Kidney (tissue), 10 donors: ENCODE measurements at regions not wholly inside any gene's neighbourhood (a gene's known extent, or its start where the extent isn't known, plus 50 kb on each side); places are given as distances from the start of the nearest gene placed in this dataset.
"Not testable (repeated sequence)": the region's sequence is repeated elsewhere in the genome, so short reads cannot be mapped to it uniquely, and the experiment has no call there.

Source experiments
- DNase-seq, 5 donors: peaks; one replicate each; pipeline ENCODE4 v3.0.0-alpha.2; 2013 to 2020
- FAIRE-seq: peaks from 2 replicates; lab custom pipeline; 2012; peaks lifted over from hg19 to GRCh38; lab: Jason Lieb, UNC
- H3K27ac ChIP-seq, 2 donors: one replicate each; pipeline ENCODE4 v1.7.0; 2013; ENCODE audit warnings: low read depth in 2 of 2, low read length in 2 of 2, inconsistent platforms in 1 of 2
- H3K27me3 ChIP-seq: one replicate; pipeline ENCODE4 v1.7.1; 2013; ENCODE audit warnings: low read length, inconsistent platforms; ENCODE audit not compliant: control insufficient read depth, insufficient read depth
- H3K36me3 ChIP-seq, 3 donors: one replicate each; pipeline versions ENCODE4 v1.7.0 to v1.7.1; 2013; ENCODE audit warnings: low read length in 3 of 3, control low read depth in 1 of 3, inconsistent platforms in 1 of 3; ENCODE audit not compliant: insufficient read depth in 3 of 3, control insufficient read depth in 2 of 3
- H3K4me1 ChIP-seq, 3 donors: one replicate each; pipeline versions ENCODE4 v1.7.0 to v1.7.1; 2013; ENCODE audit warnings: low read length in 3 of 3, inconsistent platforms in 1 of 3, low read depth in 1 of 3; ENCODE audit not compliant: control insufficient read depth in 2 of 3, insufficient read depth in 2 of 3
- H3K4me3 ChIP-seq, 3 donors: one replicate each; pipeline versions ENCODE4 v1.7.0 to v1.8.1; 2013; ENCODE audit warnings: low read length in 3 of 3, control low read depth in 1 of 3, inconsistent platforms in 1 of 3
- H3K9ac ChIP-seq, 3 donors: one replicate each; pipeline versions ENCODE4 v1.7.0 to v1.7.1; 2013; ENCODE audit warnings: low read length in 3 of 3, control low read depth in 1 of 3, inconsistent platforms in 1 of 3
- H3K9me3 ChIP-seq, 3 donors: one replicate each; pipeline versions ENCODE4 v1.7.0 to v1.7.1; 2013; ENCODE audit warnings: low read length in 3 of 3, control low read depth in 1 of 3, inconsistent platforms in 1 of 3; ENCODE audit not compliant: control insufficient read depth in 2 of 3, insufficient read depth in 1 of 3
- intact Hi-C: fragments of 100-400 bp; cut with DNase I; formaldehyde crosslinking; loops from one replicate; pipeline ENCODE4 v1.11.1; 2022
- donor health status: control.
- donor health status: control.
- donor health status: DM: yes; HTN: yes; CAD: no.
- donor health status: Normal renal cell carcinoma (clear cell type).

DNA sequence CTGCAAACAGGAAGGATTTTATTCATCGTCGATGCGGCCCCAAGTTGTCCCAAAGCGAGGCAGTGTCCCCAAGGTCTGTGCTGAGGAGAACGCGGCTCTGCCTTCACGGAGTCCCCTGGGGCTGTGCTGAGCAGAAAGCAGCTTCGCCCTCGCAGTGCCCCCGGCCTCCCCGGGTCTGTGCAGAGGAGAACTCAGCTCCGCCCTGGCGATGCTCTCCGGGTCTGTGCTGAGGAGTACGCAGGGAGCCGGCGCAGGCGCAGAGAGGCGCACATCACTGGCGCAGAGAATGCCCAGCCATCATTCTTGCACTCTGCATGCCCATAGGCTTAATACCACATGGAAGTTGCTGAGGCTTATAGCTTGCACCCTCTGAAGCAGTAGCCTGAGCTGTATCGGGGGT, 285.7 kb downstream of the CCDC74A start:
- H3K9me3 ChIP-seq, H3K4me3 ChIP-seq, DNase-seq, H3K27ac ChIP-seq, H3K9ac ChIP-seq, H3K36me3 ChIP-seq, intact Hi-C loops, H3K27me3 ChIP-seq, FAIRE-seq, H3K4me1 ChIP-seq: not testable (repeated sequence)

DNA sequence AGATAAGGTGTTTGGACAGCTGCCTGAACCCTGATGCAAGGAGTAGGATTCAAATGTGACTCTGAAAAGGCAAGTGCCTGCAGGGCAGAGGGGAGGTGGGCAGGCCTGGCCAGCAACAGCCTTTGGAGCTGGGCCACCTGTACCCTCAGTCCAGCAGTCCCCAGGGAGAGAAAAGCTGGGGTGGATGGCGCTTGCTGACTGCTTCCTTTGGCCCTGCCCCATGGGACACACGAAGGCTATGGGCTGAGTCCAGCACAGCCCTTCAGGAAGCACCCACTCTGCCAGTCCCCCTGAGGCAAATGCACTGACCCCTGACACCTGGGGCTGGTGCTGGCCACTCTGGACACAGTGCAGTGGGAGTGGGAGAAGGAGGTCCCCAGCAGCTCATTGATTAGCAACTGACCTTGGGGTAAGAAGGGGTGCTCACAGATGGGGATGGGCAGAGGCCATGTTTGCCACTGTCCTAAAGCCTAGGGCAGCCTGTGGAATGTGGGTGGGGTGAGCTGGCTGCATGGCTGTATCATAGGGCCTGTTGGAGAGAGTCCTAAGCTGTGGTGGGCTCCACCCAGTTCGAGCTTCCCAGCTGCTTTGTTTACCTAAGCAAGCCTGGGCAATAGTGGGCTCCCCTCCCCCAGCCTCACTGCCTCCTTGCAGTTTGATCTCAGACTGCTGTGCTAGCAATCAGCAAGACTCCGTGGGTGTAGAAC, 290.7 kb downstream of the CCDC74A start:
- intact Hi-C loops, H3K9me3 ChIP-seq, H3K27ac ChIP-seq, DNase-seq, H3K9ac ChIP-seq, H3K4me1 ChIP-seq, H3K4me3 ChIP-seq, H3K36me3 ChIP-seq, FAIRE-seq, H3K27me3 ChIP-seq: not testable (repeated sequence)

DNA sequence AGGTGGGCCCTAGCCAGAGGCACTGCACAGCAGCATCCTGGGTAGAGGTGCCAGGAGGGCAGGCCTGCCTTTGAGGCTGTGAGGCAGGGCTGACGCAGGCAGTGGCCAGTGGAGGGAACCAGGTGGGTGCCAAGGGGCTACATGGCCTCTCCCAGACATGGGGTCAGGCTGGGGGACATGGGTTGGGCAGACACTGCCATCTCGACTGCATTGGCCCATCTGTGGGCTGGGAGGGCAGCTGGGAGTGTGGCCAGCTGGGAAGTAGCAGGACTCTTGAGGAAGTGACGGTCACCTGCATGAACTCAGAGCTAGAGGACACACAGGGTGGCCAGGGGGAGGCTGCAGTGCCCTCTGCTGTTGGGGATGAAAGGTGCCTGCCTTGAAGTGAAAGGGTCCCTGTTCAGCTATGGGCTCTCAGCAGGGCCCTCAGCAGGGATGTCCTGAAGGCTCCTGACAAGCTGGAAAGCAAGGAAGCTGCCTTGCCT, 294.6 kb downstream of the CCDC74A start:
- H3K9me3 ChIP-seq, H3K27me3 ChIP-seq, H3K4me1 ChIP-seq, FAIRE-seq, H3K36me3 ChIP-seq, H3K27ac ChIP-seq, H3K9ac ChIP-seq, intact Hi-C loops, H3K4me3 ChIP-seq: not testable (repeated sequence)
- peak in 1 of 5 donors; percentile 51 for DNase-seq

DNA sequence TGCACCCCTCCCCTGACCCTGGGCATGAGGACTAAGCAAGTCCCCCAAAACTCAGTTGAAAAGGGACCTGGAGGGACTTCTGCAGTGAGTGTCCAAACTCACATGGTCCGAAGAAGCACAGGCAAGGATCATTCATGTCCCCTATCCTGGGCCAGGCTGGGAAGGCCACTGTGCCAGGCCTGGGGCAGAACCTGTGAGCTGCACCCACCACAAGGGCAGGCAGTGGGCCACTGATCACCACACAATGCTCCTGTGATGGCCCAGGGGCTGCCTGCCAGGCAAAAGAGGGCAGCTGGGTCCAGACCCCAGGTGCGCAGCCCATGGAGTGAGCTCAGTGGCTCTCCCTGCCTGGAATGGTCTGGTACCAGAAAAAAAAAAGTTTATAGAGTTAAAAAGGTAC, 295.4 kb downstream of the CCDC74A start:
- H3K4me1 ChIP-seq, H3K27ac ChIP-seq, H3K9ac ChIP-seq, H3K27me3 ChIP-seq, H3K36me3 ChIP-seq, DNase-seq, H3K9me3 ChIP-seq, H3K4me3 ChIP-seq, intact Hi-C loops, FAIRE-seq: not testable (repeated sequence)

DNA sequence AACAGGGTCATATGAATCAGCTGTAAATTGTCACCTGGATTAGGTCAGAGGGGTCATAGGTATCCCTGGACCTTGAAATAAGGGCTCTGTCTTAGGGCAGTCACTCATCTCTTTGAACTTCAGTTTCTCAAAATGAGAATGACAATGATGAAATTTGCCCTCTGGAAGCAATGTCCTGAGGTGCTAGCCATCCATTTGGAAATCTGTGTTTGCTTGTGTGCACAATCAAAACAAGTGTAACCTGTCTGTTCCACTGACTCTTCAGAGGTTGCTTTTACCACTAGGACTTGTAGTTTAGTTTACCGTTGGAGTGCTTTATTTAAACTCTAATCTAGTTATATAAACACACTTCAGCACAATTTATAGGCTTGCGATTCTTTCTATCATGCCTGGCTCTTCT, 297.3 kb downstream of the CCDC74A start:
- DNase-seq, FAIRE-seq, H3K27me3 ChIP-seq: not testable (repeated sequence)

More for the DNA sequence above, 297.3 kb downstream of the CCDC74A start:
- H3K36me3 ChIP-seq, intact Hi-C loops, H3K4me3 ChIP-seq, H3K9me3 ChIP-seq, H3K27ac ChIP-seq, H3K4me1 ChIP-seq, H3K9ac ChIP-seq: not testable (repeated sequence)
